A549 (cell line): ENCODE measurements at regions not wholly inside any gene's neighbourhood (a gene's known extent, or its start where the extent isn't known, plus 50 kb on each side); places are given as distances from the start of the nearest gene placed in this dataset.

Experiments
- ATAC-seq, 2 experiments: fragments of 200-7000 bp in 1 of 2; fragments of >200 bp in 1 of 2; cut with Nextera tagmentation in 1 of 2; cut with Tn5 transposase in 1 of 2; 3 replicates each; pipeline versions ENCODE4 v1.8.0 to v1.9.1; 2018 to 2020; ENCODE audit warnings: mild to moderate bottlenecking in 1 of 2, moderate library complexity in 1 of 2
- CTCF ChIA-PET: fragments of 300-600 bp; sonication (Branson Sonifier 250); formaldehyde crosslinking; extraction: SDS; loops from one replicate; lab custom pipeline; 2021; ENCODE audit warnings: antibody characterized with exemption, inconsistent platforms; lab: Yijun Ruan, JAX
- POLR2A ChIA-PET: fragments of 350-600 bp; formaldehyde crosslinking; extraction: SDS; loops from one replicate; lab custom pipeline; 2021; ENCODE audit warnings: antibody characterized with exemption, inconsistent platforms; lab: Yijun Ruan, JAX
- DNase-seq, 2 experiments: peaks; one replicate each; pipeline versions ENCODE4 v3.0.0 to v3.0.0-alpha.2; 2011 to 2016; ENCODE audit warnings: low read depth in 1 of 2, low spot score in 1 of 2
- FAIRE-seq: peaks from 2 replicates; lab custom pipeline; 2011; peaks lifted over from hg19 to GRCh38; lab: Jason Lieb, UNC
- H3K27ac ChIP-seq, 2 experiments: fragments of >200 bp; sonication (Bioruptor Twin); formaldehyde crosslinking; 3 replicates each; pipeline ENCODE4 v1.5.1; 2016 to 2017
- H3K4me1 ChIP-seq: fragments of >200 bp; sonication (Bioruptor Twin); formaldehyde crosslinking; 3 replicates; pipeline ENCODE4 v1.6.1; 2016
- H3K4me2 ChIP-seq: fragments of >200 bp; sonication (Bioruptor Twin); formaldehyde crosslinking; 3 replicates; pipeline ENCODE4 v1.6.1; 2016
- H3K4me3 ChIP-seq: fragments of >200 bp; sonication (Bioruptor Twin); formaldehyde crosslinking; 3 replicates; pipeline ENCODE4 v1.5.1; 2016
- H3K9me3 ChIP-seq: fragments of >200 bp; sonication (Bioruptor Twin); formaldehyde crosslinking; 3 replicates; pipeline ENCODE4 v1.6.1; 2016
- BHLHE40 ChIP-seq: IDR thresholded peaks from 2 replicates; pipeline ENCODE4 v1.6.1; 2012; ENCODE audit warnings: low read depth, low read length, inconsistent platforms
- CHD2 ChIP-seq: fragments of 150-350 bp; IDR thresholded peaks from 2 replicates; pipeline ENCODE4 v1.6.1; 2014; ENCODE audit warnings: low read length; ENCODE audit not compliant: partially characterized antibody
- EP300 ChIP-seq, 2 experiments: fragments of >200 bp; sonication (Bioruptor Twin); formaldehyde crosslinking; IDR thresholded peaks; 2 replicates in 1 of 2; 3 replicates in 1 of 2; pipeline ENCODE4 v1.6.1; 2016 to 2017
- FOSL2 ChIP-seq, 2 experiments: fragments of 450-650 bp in 1 of 2; fragments of >200 bp in 1 of 2; sonication (Bioruptor Twin) in 1 of 2; formaldehyde crosslinking; IDR thresholded peaks; 2 replicates each; pipeline versions ENCODE4 v1.5.0 to v1.6.1; 2016 to 2020; ENCODE audit warnings: mild to moderate bottlenecking in 1 of 2, moderate library complexity in 1 of 2
- FOXS1 ChIP-seq: fragments of 250-450 bp; sonication (Bioruptor Pico); IDR thresholded peaks from 2 replicates; pipeline ENCODE4 v1.5.0; 2020; ENCODE audit warnings: mild to moderate bottlenecking, moderate library complexity
- HEYL ChIP-seq: fragments of 250-450 bp; sonication (Bioruptor Pico); IDR thresholded peaks from 2 replicates; pipeline ENCODE4 v1.8.0; 2021; ENCODE audit warnings: mild to moderate bottlenecking, moderate library complexity
- HOXA7 ChIP-seq: fragments of 250-450 bp; sonication (Bioruptor Pico); IDR thresholded peaks from 2 replicates; pipeline ENCODE4 v1.5.0; 2020; ENCODE audit warnings: mild to moderate bottlenecking, moderate library complexity
- KDM1A ChIP-seq: fragments of 200-600 bp; sonication (generic); IDR thresholded peaks from 2 replicates; pipeline ENCODE4 v1.6.1; 2016; ENCODE audit warnings: low read depth, mild to moderate bottlenecking
- KDM5A ChIP-seq: fragments of 200-600 bp; sonication (generic); IDR thresholded peaks from 2 replicates; pipeline ENCODE4 v1.6.1; 2016; ENCODE audit warnings: antibody characterized with exemption, mild to moderate bottlenecking
- MAFK ChIP-seq: fragments of 450-650 bp; IDR thresholded peaks from 2 replicates; pipeline ENCODE4 v1.6.1; 2014; ENCODE audit not compliant: partially characterized antibody
- MAZ ChIP-seq: fragments of 150-350 bp; IDR thresholded peaks from 2 replicates; pipeline ENCODE4 v1.6.1; 2014; ENCODE audit warnings: antibody characterized with exemption, low read depth, low read length, borderline replicate concordance
- MYC ChIP-seq: IDR thresholded peaks from 2 replicates; pipeline ENCODE4 v1.6.1; 2012; ENCODE audit warnings: mild to moderate bottlenecking, inconsistent platforms, low read length, improper control_type of control experiment, borderline replicate concordance
- RNF2 ChIP-seq: fragments of 200-600 bp; sonication (generic); IDR thresholded peaks from 2 replicates; pipeline ENCODE4 v1.6.1; 2016; ENCODE audit warnings: low read depth, mild to moderate bottlenecking, antibody characterized with exemption, moderate library complexity, borderline replicate concordance
- ZNF302 ChIP-seq: fragments of 250-450 bp; sonication (Bioruptor Pico); IDR thresholded peaks from 2 replicates; pipeline ENCODE4 v1.9.0; 2021; ENCODE audit warnings: inconsistent platforms, mild to moderate bottlenecking, moderate library complexity
- ZSCAN20 ChIP-seq: fragments of 250-450 bp; sonication (Bioruptor Pico); IDR thresholded peaks from 2 replicates; pipeline ENCODE4 v1.8.0; 2022; ENCODE audit warnings: mild to moderate bottlenecking, moderate library complexity
- WGBS: methylation state at CpG from one replicate; pipeline ENCODE4 v1.1.6; 2017; ENCODE audit errors: missing lambda C conversion rate; 5-methylcytosine and 5-hydroxymethylcytosine counted together
- TF ChIP-seq, protein P1 (sequence below): fragments of 450-650 bp; IDR thresholded peaks from 2 replicates; pipeline ENCODE4 v1.6.1; 2014; ENCODE audit warnings: antibody characterized with exemption
- TF ChIP-seq, protein P2 (sequence below): fragments of 250-450 bp; sonication (Bioruptor Pico); IDR thresholded peaks from 2 replicates; pipeline ENCODE4 v1.5.0; 2021; ENCODE audit warnings: mild to moderate bottlenecking, moderate library complexity, borderline replicate concordance

DNA sequence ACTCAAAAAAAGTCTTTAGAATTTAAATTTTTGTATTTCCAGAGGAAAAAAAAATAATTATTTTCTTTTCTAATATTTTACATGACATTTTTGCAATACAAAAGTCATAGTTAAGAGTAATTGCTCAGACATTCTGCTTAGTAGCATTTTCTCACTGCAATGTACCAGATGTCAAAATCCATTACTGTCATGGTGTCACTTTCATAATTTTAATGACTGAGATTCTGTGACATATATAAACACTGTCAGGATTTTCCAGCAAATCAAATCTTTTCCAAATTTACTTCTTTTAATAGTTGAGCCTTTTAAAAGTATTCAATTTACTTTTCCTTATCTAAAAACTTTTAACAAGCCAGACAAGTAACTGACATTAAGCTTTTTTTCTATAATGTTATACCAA, 422.7 kb downstream of the GRIA2 start:
- FAIRE-seq: no peak
- ATAC-seq: no peak
- Histone ChIP-seq H3K4me3 (no peak overlapping the region), H3K4me1 (no peaks in the 10 kb centered on the region), H3K27ac (no peak overlapping the region)
- ChIA-PET POLR2A (no interaction called here), CTCF (no interaction called here)
- no peak for TF ChIP-seq RNF2
- TF ChIP-seq, all 56 proteins: peak for 0
- no peak for DNase-seq
- no peak overlapping the region for H3K4me2 ChIP-seq
- no peaks in the 10 kb centered on the region for H3K9me3 ChIP-seq

DNA sequence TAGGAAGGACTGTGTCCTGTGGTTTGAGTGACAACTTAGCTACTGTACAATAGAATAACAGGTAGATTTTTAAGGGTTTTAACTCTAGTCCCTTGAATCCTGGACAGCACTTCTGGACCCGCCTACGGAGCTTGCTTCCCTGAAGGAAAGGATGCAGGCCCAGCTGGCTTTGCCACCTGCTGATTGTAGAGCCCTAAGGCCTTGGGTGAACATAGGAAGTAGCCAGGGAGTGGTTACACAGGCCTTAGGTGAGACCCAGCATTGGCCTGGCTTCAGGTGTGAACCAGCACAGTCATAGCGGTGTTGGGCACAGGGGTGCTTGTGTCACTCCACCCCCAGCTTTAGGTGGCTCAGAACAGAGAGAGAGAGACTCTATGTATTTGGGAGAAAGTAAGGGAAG, 413.5 kb downstream of the GRIA2 start:
- no peaks in the 10 kb centered on the region for H3K9me3 ChIP-seq
- POLR2A ChIA-PET: no interaction called here
- TF ChIP-seq FOXS1 (no peak), KDM5A (no peak), BHLHE40 (no peak)
- TF ChIP-seq, protein P1, sequence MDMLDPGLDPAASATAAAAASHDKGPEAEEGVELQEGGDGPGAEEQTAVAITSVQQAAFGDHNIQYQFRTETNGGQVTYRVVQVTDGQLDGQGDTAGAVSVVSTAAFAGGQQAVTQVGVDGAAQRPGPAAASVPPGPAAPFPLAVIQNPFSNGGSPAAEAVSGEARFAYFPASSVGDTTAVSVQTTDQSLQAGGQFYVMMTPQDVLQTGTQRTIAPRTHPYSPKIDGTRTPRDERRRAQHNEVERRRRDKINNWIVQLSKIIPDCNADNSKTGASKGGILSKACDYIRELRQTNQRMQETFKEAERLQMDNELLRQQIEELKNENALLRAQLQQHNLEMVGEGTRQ: no peak
- H3K27ac ChIP-seq: no peak overlapping the region
- 62% methylated on average over 2 of the region's 3 CpGs for WGBS
- FAIRE-seq: no peak
- no peaks in the 10 kb centered on the region for H3K4me1 ChIP-seq
- H3K4me2 ChIP-seq: no peak overlapping the region
- no peak overlapping the region for H3K4me3 ChIP-seq
- CTCF ChIA-PET: no interaction called here
- ATAC-seq: no peak
- DNase-seq: no peak

DNA sequence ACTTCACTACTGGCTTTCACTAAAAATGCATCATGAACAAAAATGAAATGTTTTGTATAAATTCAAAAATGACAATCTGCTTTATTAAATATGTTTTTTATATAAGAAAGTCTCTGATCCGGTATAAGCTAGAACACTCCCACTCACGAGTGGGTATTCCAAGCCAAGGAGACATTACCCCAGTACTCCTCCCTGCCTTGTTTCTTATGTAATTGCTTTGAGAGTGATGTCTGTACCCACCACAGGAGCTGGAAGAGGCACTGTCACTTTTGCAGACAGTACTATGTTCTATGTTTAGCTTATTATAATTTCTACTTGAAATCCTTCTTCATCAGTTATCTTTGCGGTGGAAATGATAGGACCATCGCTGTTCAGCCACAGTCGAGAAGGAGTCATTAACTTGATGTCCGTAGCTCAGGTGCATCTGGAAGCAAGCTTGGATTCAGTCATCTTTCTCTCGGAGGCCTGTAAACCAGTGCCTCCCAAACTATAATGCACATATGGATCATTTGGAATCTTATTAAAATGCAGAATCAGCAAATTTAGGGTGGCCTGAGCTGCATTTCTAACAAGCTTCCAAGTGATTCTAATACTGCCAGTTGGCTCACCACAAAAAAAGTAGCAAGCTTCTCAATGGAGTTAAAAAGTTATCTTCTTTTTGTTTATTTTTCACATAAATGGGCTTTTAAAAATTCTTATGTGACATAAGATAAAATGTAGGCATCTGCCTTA, 396.4 kb downstream of the GRIA2 start:
- no peak for ATAC-seq
- WGBS: 64% methylated on average over 7 of the region's 7 CpGs
- Histone ChIP-seq H3K9me3 (no peaks in the 10 kb centered on the region), H3K27ac (no peak overlapping the region), H3K4me2 (no peak overlapping the region), H3K4me3 (no peak overlapping the region), H3K4me1 (no peaks in the 10 kb centered on the region)
- POLR2A ChIA-PET: no interaction called here
- CTCF ChIA-PET: no interaction called here
- DNase-seq: no peak
- no peak for FAIRE-seq
- peak; percentile 89 for TF ChIP-seq MAFK
- TF ChIP-seq EP300 (IDR thresholded peaks at IDR 0.05): no peak

DNA sequence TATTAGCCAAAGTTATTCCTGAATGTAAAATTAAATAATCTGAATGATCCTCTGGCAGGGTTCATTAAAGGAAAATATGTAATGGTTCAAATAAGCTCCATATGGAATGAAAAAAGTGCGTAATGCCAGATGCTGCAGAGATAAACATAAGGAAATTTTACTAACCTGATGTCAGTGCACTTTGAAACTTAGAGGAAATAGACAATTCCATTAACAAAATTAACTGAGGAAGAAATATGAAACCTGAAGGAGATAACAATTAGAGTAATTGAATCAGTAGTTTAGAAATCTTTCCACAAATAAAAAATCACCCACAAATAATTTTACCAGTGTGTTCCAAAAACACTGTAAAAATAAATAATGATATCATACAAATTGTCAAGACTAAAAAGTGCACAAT, 387.5 kb downstream of the GRIA2 start:
- no peak for TF ChIP-seq FOSL2 (IDR thresholded peaks at IDR 0.05)
- TF ChIP-seq FOSL2 (CRISPR knock-in tag; IDR thresholded peaks at IDR 0.05): no peak
- TF ChIP-seq, protein P2, sequence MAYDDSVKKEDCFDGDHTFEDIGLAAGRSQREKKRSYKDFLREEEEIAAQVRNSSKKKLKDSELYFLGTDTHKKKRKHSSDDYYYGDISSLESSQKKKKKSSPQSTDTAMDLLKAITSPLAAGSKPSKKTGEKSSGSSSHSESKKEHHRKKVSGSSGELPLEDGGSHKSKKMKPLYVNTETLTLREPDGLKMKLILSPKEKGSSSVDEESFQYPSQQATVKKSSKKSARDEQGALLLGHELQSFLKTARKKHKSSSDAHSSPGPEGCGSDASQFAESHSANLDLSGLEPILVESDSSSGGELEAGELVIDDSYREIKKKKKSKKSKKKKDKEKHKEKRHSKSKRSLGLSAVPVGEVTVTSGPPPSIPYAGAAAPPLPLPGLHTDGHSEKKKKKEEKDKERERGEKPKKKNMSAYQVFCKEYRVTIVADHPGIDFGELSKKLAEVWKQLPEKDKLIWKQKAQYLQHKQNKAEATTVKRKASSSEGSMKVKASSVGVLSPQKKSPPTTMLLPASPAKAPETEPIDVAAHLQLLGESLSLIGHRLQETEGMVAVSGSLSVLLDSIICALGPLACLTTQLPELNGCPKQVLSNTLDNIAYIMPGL (CRISPR knock-in tag): no peak
- TF ChIP-seq HOXA7 (CRISPR knock-in tag): no peak
- TF ChIP-seq HEYL (CRISPR knock-in tag): no peak
- Histone ChIP-seq H3K4me1 (no peaks in the 10 kb centered on the region), H3K9me3 (no peaks in the 10 kb centered on the region), H3K4me2 (no peak overlapping the region), H3K4me3 (no peak overlapping the region), H3K27ac (no peak overlapping the region)
- POLR2A ChIA-PET: no interaction called here
- DNase-seq: no peak
- CTCF ChIA-PET: no interaction called here
- WGBS: 62% methylated on average over 1 of the region's 1 CpG
- no peak for ATAC-seq
- no peak for FAIRE-seq

DNA sequence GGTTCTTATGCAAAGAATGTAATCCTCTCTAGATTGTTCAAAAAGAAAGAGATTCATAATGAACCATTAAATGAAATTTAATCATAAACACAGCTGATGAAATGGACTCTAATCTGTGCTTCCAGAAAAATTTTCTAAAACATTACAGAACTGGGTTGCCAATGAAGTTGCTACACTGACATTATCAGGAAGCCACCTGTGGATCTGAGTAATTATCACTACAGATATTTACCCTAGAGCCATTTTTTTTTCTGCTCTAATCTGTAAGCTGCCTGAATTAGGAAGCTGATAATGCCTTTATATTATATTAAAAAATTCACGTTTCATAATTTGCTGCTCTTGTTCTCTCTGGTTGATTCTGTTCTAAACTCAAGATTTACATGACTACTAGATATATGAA, 380.1 kb downstream of the GRIA2 start:
- no peak overlapping the region for H3K4me2 ChIP-seq
- ATAC-seq (no peak), FAIRE-seq (no peak), DNase-seq (no peak)
- ChIA-PET CTCF (no interaction called here), POLR2A (no interaction called here)
- H3K9me3 ChIP-seq: no peaks in the 10 kb centered on the region
- WGBS: 7% methylated on average over 1 of the region's 1 CpG
- no peaks in the 10 kb centered on the region for H3K4me1 ChIP-seq
- TF ChIP-seq MYC (no peak), HEYL (CRISPR knock-in tag) (no peak), CHD2 (no peak), KDM1A (no peak), ZSCAN20 (no peak), ZNF302 (CRISPR knock-in tag) (no peak), FOSL2 (IDR thresholded peaks at IDR 0.05) (no peak), FOSL2 (CRISPR knock-in tag; IDR thresholded peaks at IDR 0.05) (no peak), MAZ (no peak)
- H3K4me3 ChIP-seq: no peak overlapping the region
- no peak overlapping the region for H3K27ac ChIP-seq
